T-helper 2 cell treated with Interferon-gamma antibody and Interleukin-4, amounts not matched to agents 5 μg/mL and 100 μg/mL, for 36 hours (primary cell): ENCODE measurements at regions not wholly inside any gene's neighbourhood (a gene's known extent, or its start where the extent isn't known, plus 50 kb on each side); places are given as distances from the start of the nearest gene placed in this dataset.

Experiments used
- DNase-seq: peaks from one replicate; pipeline ENCODE4 v3.0.0; 2021; ENCODE audit warnings: low spot score
- H3K27ac Mint-ChIP-seq: one replicate; pipeline ENCODE4 v1.8.0; 2021; ENCODE audit warnings: mild to moderate bottlenecking, mixed read lengths
- H3K27me3 Mint-ChIP-seq: one replicate; pipeline ENCODE4 v1.8.0; 2021; ENCODE audit warnings: low read depth, mixed read lengths
- H3K36me3 Mint-ChIP-seq: one replicate; pipeline ENCODE4 v1.8.0; 2021; ENCODE audit warnings: low read depth, mixed read lengths
- H3K4me1 Mint-ChIP-seq: one replicate; pipeline ENCODE4 v1.8.0; 2021; ENCODE audit warnings: low read depth, mixed read lengths
- H3K4me3 Mint-ChIP-seq: one replicate; pipeline ENCODE4 v1.8.0; 2022; ENCODE audit warnings: mild to moderate bottlenecking, moderate library complexity, mixed read lengths
- H3K9me3 Mint-ChIP-seq: one replicate; pipeline ENCODE4 v1.8.0; 2021; ENCODE audit warnings: mixed read lengths

GRCh38 chr16:54591816-54592246 lies 305.2 kb upstream of the IRX3 start:
- H3K4me1 Mint-ChIP-seq = no peaks in the 10 kb centered on the region
- peaks cover 10% of the 10 kb centered on the region for H3K27me3 Mint-ChIP-seq
- no peaks in the 10 kb centered on the region for H3K9me3 Mint-ChIP-seq
- no peak for DNase-seq
- H3K27ac Mint-ChIP-seq = no peak overlapping the region
- no peaks in the 10 kb centered on the region for H3K36me3 Mint-ChIP-seq
- H3K4me3 Mint-ChIP-seq = no peak overlapping the region

- no peaks in the 10 kb centered on the region for H3K36me3 Mint-ChIP-seq
- H3K9me3 Mint-ChIP-seq = no peaks in the 10 kb centered on the region
- H3K27me3 Mint-ChIP-seq = peaks cover 9% of the 10 kb centered on the region
- H3K27ac Mint-ChIP-seq = no peak overlapping the region
- no peak overlapping the region for H3K4me3 Mint-ChIP-seq
- no peaks in the 10 kb centered on the region for H3K4me1 Mint-ChIP-seq
- no peak for DNase-seq
Measured at GRCh38 chr16:54590836-54591235, 304.2 kb upstream of the IRX3 start.

DNA sequence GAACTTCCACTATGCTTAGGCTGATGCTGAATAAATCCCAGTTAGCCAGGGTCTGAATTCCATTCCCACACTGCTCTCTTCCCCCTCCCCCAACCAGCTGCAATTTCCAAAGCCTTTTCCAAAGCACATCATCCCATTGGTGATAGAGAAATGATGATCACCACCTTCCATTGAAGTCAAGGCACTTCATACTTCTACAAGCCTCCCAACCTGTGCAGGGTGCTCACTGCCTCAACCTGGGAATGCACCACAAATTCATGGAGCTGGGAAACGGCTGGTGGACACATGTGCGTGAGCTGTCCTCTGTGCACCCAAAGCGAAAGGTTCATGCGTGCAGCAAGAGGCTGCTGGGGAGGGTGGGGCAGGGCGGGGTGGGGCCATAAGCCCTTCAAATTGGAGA lies 302.7 kb upstream of the IRX3 start:
- no peak for DNase-seq
- Mint-ChIP-seq H3K27me3 (peaks cover 3% of the 10 kb centered on the region), H3K27ac (no peak overlapping the region), H3K4me3 (no peak overlapping the region), H3K9me3 (no peaks in the 10 kb centered on the region), H3K36me3 (no peaks in the 10 kb centered on the region), H3K4me1 (no peaks in the 10 kb centered on the region)

DNA sequence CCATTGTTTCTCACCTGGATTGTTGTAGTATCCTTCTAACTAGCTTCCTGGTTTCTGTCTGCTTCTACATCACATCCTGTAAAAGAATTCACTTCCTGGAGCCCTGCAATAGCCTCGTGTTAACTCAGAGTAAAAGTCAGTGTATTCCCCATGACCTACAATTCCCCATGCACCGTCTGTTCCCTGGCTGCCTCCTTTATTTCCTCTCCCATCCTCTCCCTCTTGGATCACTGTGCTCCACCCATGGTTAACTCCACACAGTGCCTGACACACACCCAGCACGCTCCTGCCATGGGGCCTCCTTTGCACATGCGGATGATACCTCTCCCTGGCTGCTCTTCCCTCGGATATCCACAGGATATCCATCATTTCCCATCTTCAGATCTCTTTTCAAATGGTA lies 301.4 kb upstream of the IRX3 start:
- Mint-ChIP-seq H3K27me3 (peaks cover 3% of the 10 kb centered on the region), H3K9me3 (no peaks in the 10 kb centered on the region), H3K27ac (no peak overlapping the region)

DNA sequence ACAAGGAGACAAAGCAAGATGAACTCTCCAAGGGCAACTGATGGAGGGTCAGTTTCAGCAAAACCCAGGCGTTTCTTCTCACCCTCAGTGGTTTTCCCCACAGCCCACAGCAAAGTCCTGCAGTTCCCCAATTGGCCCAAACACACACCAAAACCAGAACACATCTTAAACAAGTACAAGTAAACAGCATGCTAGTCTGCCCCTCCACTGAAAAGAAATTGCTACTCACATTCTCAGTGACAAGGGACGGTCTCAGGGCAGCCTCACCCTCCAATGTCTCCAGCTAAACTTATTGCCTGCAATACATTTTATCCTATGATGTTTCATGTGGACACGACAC lies 300.6 kb upstream of the IRX3 start:
- no peaks in the 10 kb centered on the region for H3K4me1 Mint-ChIP-seq

More for the DNA sequence above, 301.4 kb upstream of the IRX3 start:
- Mint-ChIP-seq H3K4me3 (no peak overlapping the region), H3K36me3 (no peaks in the 10 kb centered on the region), H3K4me1 (no peaks in the 10 kb centered on the region)
- no peak for DNase-seq

GRCh38 chr16:54586474-54587175 lies 300.0 kb upstream of the IRX3 start:
- H3K27ac Mint-ChIP-seq = no peak overlapping the region
- H3K4me3 Mint-ChIP-seq = no peak overlapping the region
- H3K27me3 Mint-ChIP-seq = peaks cover 3% of the 10 kb centered on the region
- H3K36me3 Mint-ChIP-seq = no peaks in the 10 kb centered on the region
- DNase-seq = no peak
- no peaks in the 10 kb centered on the region for H3K9me3 Mint-ChIP-seq
- H3K4me1 Mint-ChIP-seq = no peaks in the 10 kb centered on the region

More for the DNA sequence above, 300.6 kb upstream of the IRX3 start:
- no peak overlapping the region for H3K27ac Mint-ChIP-seq
- peaks cover 3% of the 10 kb centered on the region for H3K27me3 Mint-ChIP-seq
- no peak overlapping the region for H3K4me3 Mint-ChIP-seq
- no peak for DNase-seq
- H3K9me3 Mint-ChIP-seq = no peaks in the 10 kb centered on the region
- no peaks in the 10 kb centered on the region for H3K36me3 Mint-ChIP-seq

DNA sequence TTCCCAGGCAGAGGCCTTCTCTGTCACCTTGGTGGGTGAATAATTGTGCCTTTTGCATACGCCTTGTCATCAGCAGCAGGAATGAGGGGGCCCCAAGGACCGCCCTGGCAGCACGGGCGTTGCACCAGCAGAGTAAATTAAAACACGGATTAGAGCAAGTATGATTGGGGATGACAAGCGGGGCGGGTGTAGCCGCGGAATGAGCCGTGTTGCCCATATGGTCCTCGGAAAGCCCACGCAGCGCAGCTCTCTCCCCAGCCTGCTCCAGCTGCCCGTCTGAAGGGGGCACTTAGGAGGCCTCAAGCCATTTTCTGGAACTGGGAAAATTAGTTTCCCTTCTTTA lies 299.4 kb upstream of the IRX3 start:
- no peak overlapping the region for H3K27ac Mint-ChIP-seq
- H3K4me3 Mint-ChIP-seq = no peak overlapping the region
- H3K4me1 Mint-ChIP-seq = no peaks in the 10 kb centered on the region
- H3K9me3 Mint-ChIP-seq = no peaks in the 10 kb centered on the region
- H3K36me3 Mint-ChIP-seq = no peaks in the 10 kb centered on the region
- DNase-seq = no peak
- H3K27me3 Mint-ChIP-seq = peaks cover 3% of the 10 kb centered on the region

DNA sequence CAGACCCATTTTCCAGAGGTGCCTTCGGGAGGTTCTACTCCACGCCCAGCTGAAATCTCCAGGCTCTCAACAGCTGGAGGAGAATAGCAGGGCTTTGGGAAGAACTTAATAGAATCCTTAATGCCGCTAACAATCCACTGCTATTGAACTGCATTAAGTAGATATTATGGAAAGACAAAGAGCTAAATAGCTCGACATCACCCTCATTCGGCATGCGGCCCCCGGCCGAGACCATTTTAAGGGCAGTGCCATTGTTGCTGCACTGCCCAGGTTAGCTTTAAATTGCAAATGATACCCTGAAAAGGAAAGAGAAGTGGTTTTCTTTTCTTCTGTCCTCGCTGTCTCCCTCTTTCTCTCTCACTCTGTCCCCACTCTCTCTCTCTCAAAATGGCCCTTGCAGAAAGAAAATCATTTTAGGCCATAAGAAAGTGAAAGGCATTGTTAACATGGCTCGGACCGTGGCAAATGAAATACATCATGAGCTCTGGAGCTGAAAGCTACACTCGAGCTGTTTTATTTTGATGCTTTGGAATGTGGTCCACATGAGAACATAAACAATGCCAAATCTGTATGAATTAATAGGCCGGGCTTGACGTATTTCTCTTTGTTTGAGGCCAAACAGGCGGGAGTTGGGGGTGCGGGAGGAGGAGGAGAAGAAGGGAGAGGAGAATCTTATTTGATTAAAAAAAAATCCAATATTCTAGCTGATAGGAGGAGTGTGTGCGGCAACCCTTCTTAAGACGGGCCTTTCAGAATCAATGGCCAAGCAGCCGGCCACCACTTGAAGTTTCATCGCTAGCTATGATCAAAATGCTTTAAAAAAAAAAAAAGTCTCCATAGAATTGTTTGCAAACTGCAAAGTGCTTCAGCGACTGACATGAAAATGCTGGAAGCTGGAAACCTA lies 298.8 kb upstream of the IRX3 start:
- H3K27me3 Mint-ChIP-seq = peaks cover 3% of the 10 kb centered on the region
- no peaks in the 10 kb centered on the region for H3K4me1 Mint-ChIP-seq
- no peaks in the 10 kb centered on the region for H3K9me3 Mint-ChIP-seq
- H3K36me3 Mint-ChIP-seq = no peaks in the 10 kb centered on the region
- no peak overlapping the region for H3K4me3 Mint-ChIP-seq
- no peak for DNase-seq
- no peak overlapping the region for H3K27ac Mint-ChIP-seq

DNA sequence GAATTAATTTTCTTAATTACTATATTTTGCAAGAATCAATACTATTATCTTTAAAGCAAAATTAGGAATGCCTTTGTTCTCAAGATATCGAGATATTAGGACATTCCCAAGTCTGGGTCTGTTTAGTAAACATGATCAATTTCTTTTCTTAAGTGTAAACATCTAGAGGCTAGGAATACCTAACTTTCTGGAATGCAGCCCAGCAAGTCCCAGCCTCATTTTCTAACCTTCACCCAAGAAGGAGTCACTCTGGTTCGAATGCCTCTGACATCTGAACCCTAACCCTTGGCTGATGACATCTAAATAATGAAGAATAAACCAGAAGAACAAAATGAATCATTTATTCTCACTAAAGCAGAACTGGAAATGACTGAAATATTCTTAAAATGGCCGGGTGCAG lies 297.5 kb upstream of the IRX3 start:
- Mint-ChIP-seq H3K4me1 (no peaks in the 10 kb centered on the region), H3K4me3 (no peak overlapping the region), H3K36me3 (no peaks in the 10 kb centered on the region), H3K27ac (no peak overlapping the region), H3K27me3 (peaks cover 3% of the 10 kb centered on the region), H3K9me3 (no peaks in the 10 kb centered on the region)
- no peak for DNase-seq

DNA sequence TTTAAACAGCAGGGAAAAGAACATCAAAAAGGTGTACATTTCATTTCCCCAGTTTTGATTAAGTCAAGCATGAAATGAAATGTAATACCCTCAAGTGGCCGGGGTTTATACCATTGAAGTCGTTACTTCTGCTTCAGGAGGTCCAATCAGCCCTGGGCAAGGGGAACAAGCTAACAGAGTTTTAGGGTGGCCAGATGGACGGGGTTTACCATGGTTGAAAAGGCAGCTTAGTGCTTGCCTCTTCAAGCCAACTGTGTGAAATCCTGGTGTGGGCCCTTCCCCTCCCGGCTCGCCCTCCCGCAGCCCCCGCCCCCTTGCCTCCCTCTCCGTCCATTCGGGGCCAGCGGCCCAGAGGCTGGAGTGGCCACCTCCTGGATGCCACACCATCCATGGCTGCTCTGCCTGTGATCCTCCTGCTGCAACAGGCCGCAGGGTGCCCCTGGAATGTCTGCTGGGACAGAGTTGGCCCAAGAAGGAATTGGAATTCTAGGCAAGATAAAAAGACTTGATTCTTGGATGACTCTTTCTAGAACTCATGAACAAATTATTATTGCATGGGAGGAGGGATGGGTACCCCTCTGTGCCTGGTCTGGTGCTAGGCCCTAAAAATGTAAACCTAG lies 296.2 kb upstream of the IRX3 start:
- peaks cover 3% of the 10 kb centered on the region for H3K27me3 Mint-ChIP-seq
- H3K36me3 Mint-ChIP-seq = no peaks in the 10 kb centered on the region
- DNase-seq = no peak
- no peaks in the 10 kb centered on the region for H3K4me1 Mint-ChIP-seq
- H3K9me3 Mint-ChIP-seq = no peaks in the 10 kb centered on the region
- H3K4me3 Mint-ChIP-seq = no peak overlapping the region
- H3K27ac Mint-ChIP-seq = no peak overlapping the region

- Mint-ChIP-seq H3K9me3 (no peaks in the 10 kb centered on the region), H3K27me3 (peaks cover 12% of the 10 kb centered on the region), H3K36me3 (no peaks in the 10 kb centered on the region), H3K4me1 (no peaks in the 10 kb centered on the region), H3K4me3 (no peak overlapping the region), H3K27ac (no peak overlapping the region)
- DNase-seq = no peak
Measured at GRCh38 chr16:54579106-54579728, 292.6 kb upstream of the IRX3 start.

GRCh38 chr16:54577651-54578128 lies 291.1 kb upstream of the IRX3 start:
- Mint-ChIP-seq H3K4me1 (no peaks in the 10 kb centered on the region), H3K9me3 (no peaks in the 10 kb centered on the region), H3K4me3 (no peak overlapping the region), H3K27me3 (peaks cover 12% of the 10 kb centered on the region), H3K36me3 (no peaks in the 10 kb centered on the region), H3K27ac (no peak overlapping the region)
- DNase-seq = no peak

- H3K36me3 Mint-ChIP-seq = no peaks in the 10 kb centered on the region
- H3K27ac Mint-ChIP-seq = no peak overlapping the region
- DNase-seq = no peak
- no peaks in the 10 kb centered on the region for H3K4me1 Mint-ChIP-seq
- H3K27me3 Mint-ChIP-seq = peaks cover 12% of the 10 kb centered on the region
- no peak overlapping the region for H3K4me3 Mint-ChIP-seq
- no peaks in the 10 kb centered on the region for H3K9me3 Mint-ChIP-seq
Measured at GRCh38 chr16:54576785-54577184, 290.2 kb upstream of the IRX3 start.
